ENCODE measurements at regions not wholly inside any gene's neighbourhood (a gene's known extent, or its start where the extent isn't known, plus 50 kb on each side); places are given as distances from the start of the nearest gene placed in this dataset.

GRCh38 chr7:49702099-49702498, 71.3 kb upstream of the VWC2 start:
- TF ChIP-seq CTCF (IDR thresholded peaks at IDR 0.05) (no peak), POLR2A (IDR thresholded peaks at IDR 0.05) (no peak)

All from upper lobe of left lung (tissue), 4 donors.